ENCODE measurements at regions not wholly inside any gene's neighbourhood (a gene's known extent, or its start where the extent isn't known, plus 50 kb on each side); places are given as distances from the start of the nearest gene placed in this dataset.

- no peak for FAIRE-seq
- no peaks in the 10 kb centered on the region for H4K20me1 ChIP-seq (ENCODE audit: control insufficient read depth, extremely low read depth, insufficient read depth, low read length)
- H2AFZ ChIP-seq (ENCODE audit: control insufficient read depth, low read length) = no peak overlapping the region
- dilution Hi-C loops (cut with MboI; ENCODE audit: extremely low pct_ligation_motif_present, low sequenced_read_pairs) = no loop called here
- H3K27me3 ChIP-seq (ENCODE audit: control insufficient read depth, extremely low read depth, insufficient read depth, low read length) = no peaks in the 10 kb centered on the region
- no peaks in the 10 kb centered on the region for H3K9me3 ChIP-seq (ENCODE audit: control insufficient read depth, low read depth, low read length)
- no peak for DNase-seq (ENCODE audit: low read depth, low spot score)
- no peak overlapping the region for H3K9ac ChIP-seq (ENCODE audit: control insufficient read depth, extremely low read depth, insufficient read depth, low read length)
- no peak overlapping the region for H3K27ac ChIP-seq (ENCODE audit: control insufficient read depth, insufficient read depth, low read length)
- no peak overlapping the region for H3K4me3 ChIP-seq (ENCODE audit: control insufficient read depth in 2 of 3, extremely low read depth in 1 of 3, insufficient read depth in 2 of 3, low read depth in 1 of 3, low read length in 3 of 3)
- H3K4me2 ChIP-seq (ENCODE audit: control insufficient read depth, extremely low read depth, insufficient read depth, low read depth, low read length) = no peak overlapping the region
- no peaks in the 10 kb centered on the region for H3K9me1 ChIP-seq (ENCODE audit: control insufficient read depth, extremely low read depth, insufficient read depth, low read length)
- H3K4me1 ChIP-seq (ENCODE audit: control insufficient read depth, extremely low read depth, insufficient read depth, low read length) = no peaks in the 10 kb centered on the region
- no peaks in the 10 kb centered on the region for H3K36me3 ChIP-seq (ENCODE audit: control insufficient read depth in 2 of 2, extremely low read depth in 1 of 2, insufficient read depth in 2 of 2, low read length in 2 of 2)
- H3K79me2 ChIP-seq (ENCODE audit: control insufficient read depth, insufficient read depth, low read length) = no peaks in the 10 kb centered on the region
- TF ChIP-seq EZH2 (IDR thresholded peaks at IDR 0.05; ENCODE audit: low read length) = no peak
- TF ChIP-seq CTCF (optimal IDR thresholded peaks at IDR 0.05 in 1 of 3, IDR thresholded peaks at IDR 0.05 in 1 of 3, conservative IDR thresholded peaks at IDR 0.05 in 1 of 3; ENCODE audit: extremely low read depth in 1 of 3, insufficient read depth in 2 of 3, low read length in 3 of 3) = no peak
Observed at GRCh38 chr2:45311559-45311958, 299.5 kb downstream of the SRBD1 start.

DNA sequence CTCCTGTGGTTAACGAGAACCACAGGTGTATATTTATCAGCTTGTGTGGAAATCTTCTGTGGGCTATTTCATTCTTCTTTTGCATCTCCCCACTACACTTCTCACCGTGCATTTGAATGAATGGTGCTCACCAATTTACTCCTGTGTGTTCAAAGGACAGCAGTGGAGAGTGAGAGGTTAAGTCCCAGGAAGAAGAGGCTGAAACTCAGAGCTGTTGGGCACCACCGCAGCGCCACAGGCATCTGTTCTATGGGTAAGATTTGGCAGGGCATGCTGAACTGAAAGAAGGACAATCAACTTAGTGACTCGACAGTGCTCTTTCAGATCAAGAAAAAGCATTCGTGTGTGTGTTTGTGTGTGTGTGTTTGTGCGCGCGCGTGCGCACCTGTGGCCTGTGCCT is 297.9 kb upstream of the SIX2 start:
- no peaks in the 10 kb centered on the region for H3K9me3 ChIP-seq (ENCODE audit: control insufficient read depth, low read depth, low read length)
- no peak overlapping the region for H2AFZ ChIP-seq (ENCODE audit: control insufficient read depth, low read length)
- no peaks in the 10 kb centered on the region for H3K4me1 ChIP-seq (ENCODE audit: control insufficient read depth, extremely low read depth, insufficient read depth, low read length)
- FAIRE-seq = no peak
- H3K4me2 ChIP-seq (ENCODE audit: control insufficient read depth, extremely low read depth, insufficient read depth, low read depth, low read length) = no peak overlapping the region
- no peak for DNase-seq (ENCODE audit: low read depth, low spot score)
- H3K4me3 ChIP-seq (ENCODE audit: control insufficient read depth in 2 of 3, extremely low read depth in 1 of 3, insufficient read depth in 2 of 3, low read depth in 1 of 3, low read length in 3 of 3) = no peak overlapping the region
- no peaks in the 10 kb centered on the region for H3K36me3 ChIP-seq (ENCODE audit: control insufficient read depth in 2 of 2, extremely low read depth in 1 of 2, insufficient read depth in 2 of 2, low read length in 2 of 2)
- dilution Hi-C loops (cut with MboI; ENCODE audit: extremely low pct_ligation_motif_present, low sequenced_read_pairs) = no loop called here
- H3K9ac ChIP-seq (ENCODE audit: control insufficient read depth, extremely low read depth, insufficient read depth, low read length) = no peak overlapping the region
- H4K20me1 ChIP-seq (ENCODE audit: control insufficient read depth, extremely low read depth, insufficient read depth, low read length) = no peaks in the 10 kb centered on the region
- H3K9me1 ChIP-seq (ENCODE audit: control insufficient read depth, extremely low read depth, insufficient read depth, low read length) = no peaks in the 10 kb centered on the region
- H3K27me3 ChIP-seq (ENCODE audit: control insufficient read depth, extremely low read depth, insufficient read depth, low read length) = peaks cover 9% of the 10 kb centered on the region
- no peaks in the 10 kb centered on the region for H3K79me2 ChIP-seq (ENCODE audit: control insufficient read depth, insufficient read depth, low read length)
- H3K27ac ChIP-seq (ENCODE audit: control insufficient read depth, insufficient read depth, low read length) = no peak overlapping the region
- TF ChIP-seq EZH2 (IDR thresholded peaks at IDR 0.05; ENCODE audit: low read length) (no peak), CTCF (optimal IDR thresholded peaks at IDR 0.05 in 1 of 3, IDR thresholded peaks at IDR 0.05 in 1 of 3, conservative IDR thresholded peaks at IDR 0.05 in 1 of 3; ENCODE audit: extremely low read depth in 1 of 3, insufficient read depth in 2 of 3, low read length in 3 of 3) (no peak)

All from keratinocyte (primary cell).